22Rv1 (cell line): ENCODE measurements at regions not wholly inside any gene's neighbourhood (a gene's known extent, or its start where the extent isn't known, plus 50 kb on each side); places are given as distances from the start of the nearest gene placed in this dataset.

ENCODE experiments used
- ZFX ChIP-seq: fragments of 450-650 bp; IDR thresholded peaks from 2 replicates; pipeline ENCODE4 v1.6.1; 2017; ENCODE audit warnings: antibody characterized with exemption, borderline replicate concordance
- TF ChIP-seq, protein P1 (sequence below): fragments of 450-650 bp; IDR thresholded peaks from 2 replicates; pipeline ENCODE4 v1.5.1; 2017; ENCODE audit warnings: mild to moderate bottlenecking

DNA sequence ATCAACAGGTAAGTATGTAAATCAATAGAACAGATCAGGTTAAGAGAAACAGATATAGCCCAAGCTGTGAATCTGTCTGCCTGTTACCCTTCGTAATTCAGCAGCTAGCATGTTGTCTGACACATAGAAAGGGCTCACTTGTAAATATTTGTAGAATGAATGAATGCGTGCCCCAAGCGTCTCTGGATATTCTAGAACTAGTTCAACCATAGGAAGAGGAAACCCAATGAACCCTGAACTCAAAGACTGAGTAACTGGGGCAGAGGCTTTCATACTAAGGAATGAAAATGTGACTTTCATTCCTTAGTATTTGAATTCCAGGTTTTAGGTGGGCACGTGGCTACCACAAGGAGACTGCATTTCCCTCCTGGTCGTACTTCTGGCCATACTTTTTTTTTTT lies 60.1 kb upstream of the SMYD2 start:
- TF ChIP-seq, protein P1, sequence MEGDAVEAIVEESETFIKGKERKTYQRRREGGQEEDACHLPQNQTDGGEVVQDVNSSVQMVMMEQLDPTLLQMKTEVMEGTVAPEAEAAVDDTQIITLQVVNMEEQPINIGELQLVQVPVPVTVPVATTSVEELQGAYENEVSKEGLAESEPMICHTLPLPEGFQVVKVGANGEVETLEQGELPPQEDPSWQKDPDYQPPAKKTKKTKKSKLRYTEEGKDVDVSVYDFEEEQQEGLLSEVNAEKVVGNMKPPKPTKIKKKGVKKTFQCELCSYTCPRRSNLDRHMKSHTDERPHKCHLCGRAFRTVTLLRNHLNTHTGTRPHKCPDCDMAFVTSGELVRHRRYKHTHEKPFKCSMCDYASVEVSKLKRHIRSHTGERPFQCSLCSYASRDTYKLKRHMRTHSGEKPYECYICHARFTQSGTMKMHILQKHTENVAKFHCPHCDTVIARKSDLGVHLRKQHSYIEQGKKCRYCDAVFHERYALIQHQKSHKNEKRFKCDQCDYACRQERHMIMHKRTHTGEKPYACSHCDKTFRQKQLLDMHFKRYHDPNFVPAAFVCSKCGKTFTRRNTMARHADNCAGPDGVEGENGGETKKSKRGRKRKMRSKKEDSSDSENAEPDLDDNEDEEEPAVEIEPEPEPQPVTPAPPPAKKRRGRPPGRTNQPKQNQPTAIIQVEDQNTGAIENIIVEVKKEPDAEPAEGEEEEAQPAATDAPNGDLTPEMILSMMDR = no peak
- no peak for TF ChIP-seq ZFX
